ENCODE measurements at regions not wholly inside any gene's neighbourhood (a gene's known extent, or its start where the extent isn't known, plus 50 kb on each side); places are given as distances from the start of the nearest gene placed in this dataset.

DNA sequence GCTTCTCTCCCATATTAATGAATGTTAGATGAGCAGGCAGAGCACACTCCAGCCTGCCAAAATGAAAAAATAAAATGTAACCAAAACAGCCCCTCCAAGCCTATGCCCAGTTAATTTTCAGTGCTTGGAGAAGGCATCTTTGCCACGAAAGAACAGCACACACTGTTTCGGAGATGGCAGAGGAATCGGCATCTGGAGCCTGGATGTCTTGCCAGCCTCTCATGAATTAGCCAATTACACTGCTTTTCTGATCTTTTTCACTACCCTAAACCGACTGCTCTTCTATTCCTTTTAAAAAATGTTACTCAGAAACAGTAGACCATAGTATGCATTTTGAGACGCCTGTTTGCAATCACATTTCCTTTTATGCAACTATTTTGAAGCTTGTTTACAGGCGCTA is 249.6 kb downstream of the TLE3 start:
- DNase-seq (no peak), ATAC-seq (no peak)
- TF ChIP-seq, protein P1, sequence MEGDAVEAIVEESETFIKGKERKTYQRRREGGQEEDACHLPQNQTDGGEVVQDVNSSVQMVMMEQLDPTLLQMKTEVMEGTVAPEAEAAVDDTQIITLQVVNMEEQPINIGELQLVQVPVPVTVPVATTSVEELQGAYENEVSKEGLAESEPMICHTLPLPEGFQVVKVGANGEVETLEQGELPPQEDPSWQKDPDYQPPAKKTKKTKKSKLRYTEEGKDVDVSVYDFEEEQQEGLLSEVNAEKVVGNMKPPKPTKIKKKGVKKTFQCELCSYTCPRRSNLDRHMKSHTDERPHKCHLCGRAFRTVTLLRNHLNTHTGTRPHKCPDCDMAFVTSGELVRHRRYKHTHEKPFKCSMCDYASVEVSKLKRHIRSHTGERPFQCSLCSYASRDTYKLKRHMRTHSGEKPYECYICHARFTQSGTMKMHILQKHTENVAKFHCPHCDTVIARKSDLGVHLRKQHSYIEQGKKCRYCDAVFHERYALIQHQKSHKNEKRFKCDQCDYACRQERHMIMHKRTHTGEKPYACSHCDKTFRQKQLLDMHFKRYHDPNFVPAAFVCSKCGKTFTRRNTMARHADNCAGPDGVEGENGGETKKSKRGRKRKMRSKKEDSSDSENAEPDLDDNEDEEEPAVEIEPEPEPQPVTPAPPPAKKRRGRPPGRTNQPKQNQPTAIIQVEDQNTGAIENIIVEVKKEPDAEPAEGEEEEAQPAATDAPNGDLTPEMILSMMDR (IDR thresholded peaks at IDR 0.05): no peak
- H3K36me3 Mint-ChIP-seq: no peaks in the 10 kb centered on the region
- Histone ChIP-seq H3K4me3 (ENCODE audit: low read length) (no peak overlapping the region), H3K36me3 (ENCODE audit: control insufficient read depth, insufficient read depth, low read length) (no peaks in the 10 kb centered on the region), H3K9me3 (ENCODE audit: control insufficient read depth, insufficient read depth, low read length) (no peaks in the 10 kb centered on the region), H3K27me3 (ENCODE audit: control insufficient read depth, insufficient read depth, low read length) (no peaks in the 10 kb centered on the region), H3K27ac (ENCODE audit: low read length) (no peak overlapping the region), H3K4me1 (ENCODE audit: control insufficient read depth, insufficient read depth, low read length) (no peaks in the 10 kb centered on the region)
- H3K4me3 Mint-ChIP-seq: no peak overlapping the region
- whole genome bisulfite sequencing (ENCODE audit: insufficient coverage): 90% methylated on average over 6 of the region's 6 CpGs
- intact Hi-C loops (cut with micrococcal nuclease): no loop called here
- H3K9me3 Mint-ChIP-seq: no peaks in the 10 kb centered on the region
- H3K4me1 Mint-ChIP-seq: no peaks in the 10 kb centered on the region
- no peak overlapping the region for H3K27ac Mint-ChIP-seq
- H3K27me3 Mint-ChIP-seq (ENCODE audit: low read depth in 2 of 2): peaks cover 27 to 52% of the 10 kb centered on the region in 2 donors

DNA sequence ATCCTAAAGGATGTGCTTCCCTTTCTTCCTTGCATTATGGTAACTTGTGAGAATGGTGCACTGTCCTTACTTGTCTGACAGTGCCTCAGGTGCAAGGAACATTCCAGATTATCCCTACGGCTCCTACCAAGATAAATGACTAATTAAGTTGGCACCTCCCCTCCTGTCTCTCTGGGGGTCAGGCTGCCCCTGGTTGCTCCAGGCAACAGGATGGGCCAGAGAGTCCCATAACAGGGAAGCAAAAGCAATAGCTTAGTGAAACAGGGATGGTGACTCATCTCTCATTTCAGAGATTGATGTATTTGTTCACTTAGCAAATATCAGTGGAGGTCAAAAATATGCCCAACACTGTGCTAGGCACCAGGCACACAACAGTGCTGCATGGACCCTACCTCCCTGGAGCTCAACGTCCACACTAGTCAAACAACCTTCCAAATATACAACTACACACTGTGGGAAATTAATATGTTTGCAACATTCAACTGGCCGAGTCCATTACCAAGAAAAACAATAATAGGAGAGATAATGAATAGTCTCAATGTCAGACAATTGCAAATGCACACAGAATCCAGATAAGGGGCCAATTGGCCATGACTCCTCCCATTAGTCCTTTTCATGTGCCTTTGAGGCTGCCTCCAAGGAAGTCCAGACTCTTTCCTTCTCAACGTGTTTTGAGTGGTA is 249.0 kb downstream of the TLE3 start:
- TF ChIP-seq, protein P1 (IDR thresholded peaks at IDR 0.05): no peak
- Mint-ChIP-seq H3K27ac (no peak overlapping the region), H3K4me1 (no peaks in the 10 kb centered on the region), H3K27me3 (ENCODE audit: low read depth in 2 of 2) (peaks cover 25 to 51% of the 10 kb centered on the region in 2 donors), H3K36me3 (no peaks in the 10 kb centered on the region), H3K4me3 (no peak overlapping the region), H3K9me3 (no peaks in the 10 kb centered on the region)
- Histone ChIP-seq H3K4me3 (ENCODE audit: low read length) (no peak overlapping the region), H3K4me1 (ENCODE audit: control insufficient read depth, insufficient read depth, low read length) (no peaks in the 10 kb centered on the region), H3K9me3 (ENCODE audit: control insufficient read depth, insufficient read depth, low read length) (no peaks in the 10 kb centered on the region), H3K36me3 (ENCODE audit: control insufficient read depth, insufficient read depth, low read length) (no peaks in the 10 kb centered on the region), H3K27me3 (ENCODE audit: control insufficient read depth, insufficient read depth, low read length) (no peaks in the 10 kb centered on the region), H3K27ac (ENCODE audit: low read length) (no peak overlapping the region)
- DNase-seq (no peak), ATAC-seq (no peak)
- intact Hi-C loops (cut with micrococcal nuclease): no loop called here
- WGBS (ENCODE audit: insufficient coverage): 76% methylated on average over 4 of the region's 4 CpGs

DNA sequence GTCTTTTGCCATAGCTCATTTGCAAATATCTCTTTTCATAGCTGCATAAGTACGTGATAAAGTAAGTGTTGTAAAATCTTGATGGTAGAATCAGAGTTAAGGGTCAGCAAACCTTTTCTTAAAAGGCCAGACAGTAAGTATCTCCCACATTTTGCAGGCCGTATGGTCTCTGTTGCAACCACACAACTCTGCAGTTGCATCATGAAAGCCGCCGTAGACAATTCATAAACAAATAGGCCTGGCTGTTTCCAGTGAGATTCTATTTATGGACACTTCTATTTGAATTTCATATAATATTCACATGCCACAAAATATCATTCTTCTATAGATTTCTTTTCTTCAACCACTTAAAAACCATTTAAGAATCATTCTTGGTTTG is 248.5 kb downstream of the TLE3 start:
- Histone ChIP-seq H3K9me3 (ENCODE audit: control insufficient read depth, insufficient read depth, low read length) (no peaks in the 10 kb centered on the region), H3K27me3 (ENCODE audit: control insufficient read depth, insufficient read depth, low read length) (no peaks in the 10 kb centered on the region), H3K36me3 (ENCODE audit: control insufficient read depth, insufficient read depth, low read length) (no peaks in the 10 kb centered on the region), H3K4me1 (ENCODE audit: control insufficient read depth, insufficient read depth, low read length) (no peaks in the 10 kb centered on the region), H3K4me3 (ENCODE audit: low read length) (no peak overlapping the region), H3K27ac (ENCODE audit: low read length) (no peak overlapping the region)
- TF ChIP-seq, protein P1 (IDR thresholded peaks at IDR 0.05): no peak
- peaks cover 24 to 45% of the 10 kb centered on the region in 2 donors for H3K27me3 Mint-ChIP-seq (ENCODE audit: low read depth in 2 of 2)
- no peaks in the 10 kb centered on the region for H3K9me3 Mint-ChIP-seq
- no peak overlapping the region for H3K27ac Mint-ChIP-seq
- H3K4me1 Mint-ChIP-seq: no peaks in the 10 kb centered on the region
- intact Hi-C loops (cut with micrococcal nuclease): no loop called here
- no peaks in the 10 kb centered on the region for H3K36me3 Mint-ChIP-seq
- 97% methylated on average over 4 of the region's 4 CpGs for WGBS (ENCODE audit: insufficient coverage)
- H3K4me3 Mint-ChIP-seq: no peak overlapping the region
- DNase-seq (no peak), ATAC-seq (no peak)

DNA sequence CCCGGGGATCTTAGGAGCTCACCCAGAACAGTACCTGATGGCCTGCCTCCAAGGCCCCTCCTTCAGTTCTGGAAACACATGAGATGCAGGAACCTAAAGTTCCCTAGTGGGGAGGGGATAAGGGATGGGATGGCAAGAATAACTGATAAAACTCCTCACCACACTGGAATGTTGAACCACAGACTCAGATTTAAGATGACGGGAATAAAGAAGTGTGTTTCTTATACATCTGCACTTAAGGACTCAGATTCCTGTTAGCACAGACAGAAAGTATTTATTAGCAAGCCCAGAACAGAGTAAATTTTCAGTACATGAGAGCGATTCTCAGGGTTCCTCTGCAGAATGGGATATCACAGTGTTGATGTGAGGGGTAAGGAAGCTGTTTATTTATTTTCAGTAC is 245.2 kb downstream of the TLE3 start:
- no peak overlapping the region for H3K4me3 Mint-ChIP-seq
- H3K9me3 ChIP-seq (ENCODE audit: control insufficient read depth, insufficient read depth, low read length): no peaks in the 10 kb centered on the region
- H3K27me3 Mint-ChIP-seq (ENCODE audit: low read depth in 2 of 2): peaks cover 14 to 29% of the 10 kb centered on the region in 2 donors
- H3K4me1 ChIP-seq (ENCODE audit: control insufficient read depth, insufficient read depth, low read length): peaks cover 2% of the 10 kb centered on the region
- ATAC-seq (no peak), DNase-seq (no peak)
- intact Hi-C loops (cut with micrococcal nuclease): no loop called here
- H3K9me3 Mint-ChIP-seq: no peaks in the 10 kb centered on the region
- no peaks in the 10 kb centered on the region for H3K27me3 ChIP-seq (ENCODE audit: control insufficient read depth, insufficient read depth, low read length)
- no peak overlapping the region for H3K27ac ChIP-seq (ENCODE audit: low read length)
- 96% methylated on average over 3 of the region's 3 CpGs for WGBS (ENCODE audit: insufficient coverage)
- H3K4me1 Mint-ChIP-seq: no peaks in the 10 kb centered on the region
- TF ChIP-seq, protein P1 (IDR thresholded peaks at IDR 0.05): no peak
- H3K27ac Mint-ChIP-seq: no peak overlapping the region
- no peaks in the 10 kb centered on the region for H3K36me3 Mint-ChIP-seq
- no peak overlapping the region for H3K4me3 ChIP-seq (ENCODE audit: low read length)
- no peaks in the 10 kb centered on the region for H3K36me3 ChIP-seq (ENCODE audit: control insufficient read depth, insufficient read depth, low read length)
